ENCODE measurements at regions not wholly inside any gene's neighbourhood (a gene's known extent, or its start where the extent isn't known, plus 50 kb on each side); places are given as distances from the start of the nearest gene placed in this dataset.

GRCh38 chr12:116399055-116399454 is 121.6 kb upstream of the MED13L start:
- TF ChIP-seq REST (IDR thresholded peaks at IDR 0.05; ENCODE audit: insufficient read depth in 1 of 2, low read depth in 2 of 2, low read length in 2 of 2): no peak
- TF ChIP-seq TAF1 (IDR thresholded peaks at IDR 0.05; ENCODE audit: borderline replicate concordance, insufficient read depth, low read length): no peak
- no peak for TF ChIP-seq POLR2AphosphoS5 (IDR thresholded peaks at IDR 0.05; ENCODE audit: low read depth, low read length)
- TF ChIP-seq SIN3A (IDR thresholded peaks at IDR 0.05; ENCODE audit: borderline replicate concordance, insufficient read depth, low read length): no peak

Data from PFSK-1 (cell line).